IPS-18c (cell line): ENCODE measurements at regions not wholly inside any gene's neighbourhood (a gene's known extent, or its start where the extent isn't known, plus 50 kb on each side); places are given as distances from the start of the nearest gene placed in this dataset.
"Not testable (repeated sequence)": the region's sequence is repeated elsewhere in the genome, so short reads cannot be mapped to it uniquely, and the experiment has no call there.

Experiments
- H3K4me3 ChIP-seq: 2 replicates; pipeline ENCODE4 v1.7.0; 2013; ENCODE audit warnings: low read depth, mild to moderate bottlenecking, low read length, moderate library complexity; ENCODE audit not compliant: insufficient read depth
- H3K9me3 ChIP-seq: one replicate; pipeline ENCODE4 v1.6.1; 2013; ENCODE audit warnings: mild to moderate bottlenecking, low read length, moderate library complexity; ENCODE audit not compliant: control insufficient read depth, insufficient read depth

- Histone ChIP-seq H3K4me3 (no peak overlapping the region), H3K9me3 (no peaks in the 10 kb centered on the region)
Observed at GRCh38 chrX:74119016-74119910, 184.7 kb upstream of the ZCCHC13 start.

- no peaks in the 10 kb centered on the region for H3K9me3 ChIP-seq
- no peak overlapping the region for H3K4me3 ChIP-seq
Observed at GRCh38 chrX:74117962-74118902, 185.7 kb upstream of the ZCCHC13 start.

GRCh38 chrX:74111245-74111644 is 192.7 kb upstream of the ZCCHC13 start:
- Histone ChIP-seq H3K4me3 (no peak overlapping the region), H3K9me3 (no peaks in the 10 kb centered on the region)

- peaks cover 10% of the 10 kb centered on the region for H3K9me3 ChIP-seq
- no peak overlapping the region for H3K4me3 ChIP-seq
Observed at GRCh38 chrX:74107666-74108065, 196.3 kb upstream of the ZCCHC13 start.

- no peak overlapping the region for H3K4me3 ChIP-seq
- H3K9me3 ChIP-seq = peaks cover 18% of the 10 kb centered on the region
Observed at GRCh38 chrX:74104356-74105015, 199.5 kb upstream of the ZCCHC13 start.

- not testable (repeated sequence) for H3K4me3 ChIP-seq
Observed at GRCh38 chrX:74098407-74098806, 205.6 kb upstream of the ZCCHC13 start.

DNA sequence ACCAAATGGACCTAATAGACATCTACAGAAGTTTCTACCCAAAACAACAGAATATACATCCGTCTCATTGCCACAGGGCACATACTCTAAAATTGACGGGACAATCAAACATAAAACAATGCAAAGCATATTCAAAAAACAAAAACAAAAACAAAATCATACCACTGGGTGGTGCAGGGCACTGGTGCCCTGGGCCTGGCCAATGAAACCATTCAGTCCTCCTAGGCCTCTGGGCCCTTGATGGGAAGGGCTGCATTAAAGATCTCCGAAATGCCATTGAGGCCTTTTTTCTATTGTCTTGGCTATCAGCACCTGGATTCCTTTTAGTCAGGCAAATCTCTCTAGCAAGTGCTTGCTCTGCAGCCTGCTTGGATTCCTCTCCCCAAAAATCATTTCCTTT is 213.9 kb upstream of the ZCCHC13 start:
- no peak overlapping the region for H3K4me3 ChIP-seq
- peaks cover 19% of the 10 kb centered on the region for H3K9me3 ChIP-seq

More at GRCh38 chrX:74098407-74098806, 205.6 kb upstream of the ZCCHC13 start:
- peaks cover 15% of the 10 kb centered on the region for H3K9me3 ChIP-seq

DNA sequence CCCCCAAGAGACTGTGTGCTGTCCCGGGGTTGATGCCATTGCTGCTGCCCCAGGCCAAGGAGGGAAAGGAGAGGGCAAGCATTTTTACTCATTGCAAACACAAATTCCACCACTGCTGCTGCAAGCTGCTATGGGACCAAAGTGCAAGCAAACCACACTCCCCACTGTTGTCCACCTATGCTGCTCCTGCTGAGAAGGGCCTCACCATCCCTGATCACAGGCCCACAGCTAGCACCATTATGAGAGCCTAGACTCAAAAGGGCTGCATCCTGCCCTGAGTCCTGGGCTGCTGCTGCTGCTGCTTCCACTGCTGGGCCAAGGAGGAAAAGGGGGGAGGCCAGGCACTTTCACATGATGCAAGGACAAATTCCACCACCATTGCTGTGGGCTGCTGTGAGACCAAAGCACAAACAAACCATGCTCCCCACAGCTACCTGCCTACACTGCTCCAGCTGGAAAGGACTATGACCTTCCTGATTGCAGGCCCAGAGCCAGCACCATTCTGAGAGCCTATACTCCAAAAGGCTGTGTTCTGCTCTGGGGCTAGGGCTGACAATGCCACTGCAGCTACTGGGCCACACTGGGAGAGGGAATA is 218.2 kb upstream of the ZCCHC13 start:
- Histone ChIP-seq H3K4me3 (no peak overlapping the region), H3K9me3 (peaks cover 16% of the 10 kb centered on the region)

DNA sequence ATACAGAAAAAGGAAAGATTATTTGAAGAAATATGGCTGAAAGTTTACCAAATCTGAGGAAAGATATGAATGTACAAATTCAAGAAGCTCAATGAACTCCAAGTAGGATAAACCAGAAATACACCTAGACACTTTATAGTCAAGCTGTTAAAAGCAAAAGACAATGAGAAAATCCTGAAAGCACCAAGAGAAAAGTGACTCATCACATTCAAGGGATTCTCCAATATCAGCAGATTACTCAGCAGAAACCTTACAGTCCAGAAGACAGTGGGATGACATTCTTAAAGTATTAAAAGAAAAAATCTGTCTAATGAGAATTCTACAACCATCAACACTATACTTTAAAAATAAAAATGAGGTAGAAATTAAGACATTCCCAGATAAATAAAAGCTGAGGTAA is 223.8 kb upstream of the ZCCHC13 start:
- Histone ChIP-seq H3K9me3 (no peaks in the 10 kb centered on the region), H3K4me3 (no peak overlapping the region)

- Histone ChIP-seq H3K4me3 (no peak overlapping the region), H3K9me3 (no peaks in the 10 kb centered on the region)
Observed at GRCh38 chrX:74065831-74066390, 213.4 kb upstream of the XIST start.

- Histone ChIP-seq H3K4me3 (no peak overlapping the region), H3K9me3 (no peaks in the 10 kb centered on the region)
Observed at GRCh38 chrX:74063426-74064155, 211.1 kb upstream of the XIST start.

- Histone ChIP-seq H3K4me3 (no peak overlapping the region), H3K9me3 (no peaks in the 10 kb centered on the region)
Observed at GRCh38 chrX:74061879-74062278, 209.4 kb upstream of the XIST start.

- no peaks in the 10 kb centered on the region for H3K9me3 ChIP-seq
- H3K4me3 ChIP-seq = no peak overlapping the region
Observed at GRCh38 chrX:74049126-74049525, 196.6 kb upstream of the XIST start.

DNA sequence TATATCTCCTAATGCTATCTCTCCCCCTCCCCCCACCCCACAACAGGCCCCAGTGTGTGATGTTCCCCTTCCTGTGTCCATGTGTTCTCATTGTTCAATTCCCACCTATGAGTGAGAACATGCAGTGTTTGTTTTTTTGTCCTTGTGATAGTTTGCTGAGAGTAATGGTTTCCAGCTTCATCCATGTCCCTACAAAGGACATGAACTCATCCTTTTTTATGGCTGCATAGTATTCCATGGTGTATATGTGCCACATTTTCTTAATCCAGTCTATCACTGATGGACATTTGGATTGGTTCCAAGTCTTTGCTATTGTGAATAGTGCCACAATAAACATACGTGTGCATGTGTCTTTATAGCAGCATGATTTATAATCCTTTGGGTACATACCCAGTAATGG is 181.6 kb upstream of the XIST start:
- H3K9me3 ChIP-seq, H3K4me3 ChIP-seq: not testable (repeated sequence)

DNA sequence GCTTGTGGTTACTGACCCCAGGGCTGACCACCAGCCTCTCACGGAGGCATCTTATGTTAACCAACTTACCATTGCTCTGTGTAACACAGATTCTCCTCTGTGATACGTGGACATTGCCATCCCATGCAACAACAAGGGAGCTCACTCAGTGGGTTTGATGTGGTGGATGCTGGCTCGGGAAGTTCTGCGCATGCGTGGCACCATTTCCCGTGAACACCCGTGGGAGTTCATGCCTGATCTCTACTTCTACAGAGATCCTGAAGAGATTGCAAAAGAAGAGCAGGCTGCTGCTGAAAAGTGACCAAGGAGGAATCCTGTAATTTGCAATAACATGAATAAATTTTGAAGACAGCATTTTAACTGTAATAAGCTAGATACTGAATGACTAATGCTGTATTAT is 179.0 kb upstream of the XIST start:
- H3K4me3 ChIP-seq, H3K9me3 ChIP-seq: not testable (repeated sequence)

DNA sequence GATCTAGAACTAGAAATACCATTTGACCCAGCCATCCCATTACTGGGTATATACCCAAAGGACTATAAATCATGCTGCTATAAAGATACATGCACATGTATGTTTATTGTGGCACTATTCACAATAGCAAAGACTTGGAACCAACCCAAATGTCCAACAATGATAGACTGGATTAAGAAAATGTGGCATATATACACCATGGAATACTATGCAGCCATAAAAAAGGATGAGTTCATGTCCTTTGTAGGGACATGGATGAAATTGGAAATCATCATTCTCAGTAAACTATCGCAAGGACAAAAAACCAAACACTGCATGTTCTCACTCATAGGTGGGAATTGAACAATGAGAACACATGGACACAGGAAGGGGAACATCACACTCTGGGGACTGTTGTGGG is 178.3 kb upstream of the XIST start:
- H3K9me3 ChIP-seq, H3K4me3 ChIP-seq: not testable (repeated sequence)
